ENCODE measurements at regions not wholly inside any gene's neighbourhood (a gene's known extent, or its start where the extent isn't known, plus 50 kb on each side); places are given as distances from the start of the nearest gene placed in this dataset.
A peak's percentile ranks its signal among the peaks of the same experiment; 100 is the strongest.

DNA sequence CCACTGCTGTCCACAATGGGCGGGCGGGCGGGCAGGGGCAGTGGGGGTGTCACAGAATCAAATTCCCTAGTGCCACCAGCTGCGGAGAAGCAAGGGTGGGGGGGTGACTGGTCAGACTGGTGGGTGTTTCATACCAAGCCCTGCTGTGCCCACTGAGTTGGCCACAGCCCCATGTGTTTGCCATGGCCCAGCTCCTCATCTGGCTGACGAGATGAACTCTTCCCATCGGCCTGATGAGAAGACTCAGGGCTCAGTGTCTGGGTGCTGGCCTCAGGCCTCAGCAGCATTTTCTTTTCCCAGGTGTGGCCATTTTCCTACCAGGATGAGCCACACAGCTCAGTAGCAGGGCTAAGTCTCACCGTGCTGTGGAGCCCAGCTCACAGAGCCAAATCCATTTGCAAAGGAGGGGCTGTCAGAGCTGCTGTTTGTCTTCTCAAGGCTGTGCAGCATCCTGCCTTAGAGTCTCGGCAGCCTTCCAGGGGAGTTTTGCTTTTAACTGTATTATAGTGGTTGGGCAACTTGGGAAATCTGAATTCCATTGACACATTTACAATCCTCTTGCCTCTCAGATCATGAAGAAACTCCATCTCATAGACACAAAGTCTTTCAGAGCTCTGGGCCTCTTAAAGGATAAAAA, 176.8 kb downstream of the ABHD5 start:
- no peak for DNase-seq

DNA sequence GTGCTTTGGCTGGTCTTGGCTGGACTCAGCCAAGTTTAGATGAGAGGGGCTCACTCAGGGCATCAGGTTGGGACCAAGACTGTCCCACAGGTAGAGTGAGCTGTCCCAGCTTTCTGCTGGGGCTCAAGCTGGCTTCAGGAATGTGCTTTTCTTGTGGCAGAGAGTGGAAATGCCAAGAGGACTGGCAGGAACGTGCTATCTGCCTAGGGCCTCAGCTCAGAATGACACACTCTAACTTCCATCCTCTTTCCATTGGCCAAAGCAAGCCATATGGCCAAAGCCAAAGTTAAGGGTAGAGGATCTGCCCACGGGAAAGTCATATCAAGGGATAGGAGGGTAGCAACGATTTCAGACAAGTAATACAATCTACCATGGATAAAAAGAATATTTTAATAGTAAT, 178.8 kb downstream of the ABHD5 start:
- no peak for DNase-seq

GRCh38 chr3:43870120-43870519, 179.4 kb downstream of the ABHD5 start:
- DNase-seq = no peak

DNA sequence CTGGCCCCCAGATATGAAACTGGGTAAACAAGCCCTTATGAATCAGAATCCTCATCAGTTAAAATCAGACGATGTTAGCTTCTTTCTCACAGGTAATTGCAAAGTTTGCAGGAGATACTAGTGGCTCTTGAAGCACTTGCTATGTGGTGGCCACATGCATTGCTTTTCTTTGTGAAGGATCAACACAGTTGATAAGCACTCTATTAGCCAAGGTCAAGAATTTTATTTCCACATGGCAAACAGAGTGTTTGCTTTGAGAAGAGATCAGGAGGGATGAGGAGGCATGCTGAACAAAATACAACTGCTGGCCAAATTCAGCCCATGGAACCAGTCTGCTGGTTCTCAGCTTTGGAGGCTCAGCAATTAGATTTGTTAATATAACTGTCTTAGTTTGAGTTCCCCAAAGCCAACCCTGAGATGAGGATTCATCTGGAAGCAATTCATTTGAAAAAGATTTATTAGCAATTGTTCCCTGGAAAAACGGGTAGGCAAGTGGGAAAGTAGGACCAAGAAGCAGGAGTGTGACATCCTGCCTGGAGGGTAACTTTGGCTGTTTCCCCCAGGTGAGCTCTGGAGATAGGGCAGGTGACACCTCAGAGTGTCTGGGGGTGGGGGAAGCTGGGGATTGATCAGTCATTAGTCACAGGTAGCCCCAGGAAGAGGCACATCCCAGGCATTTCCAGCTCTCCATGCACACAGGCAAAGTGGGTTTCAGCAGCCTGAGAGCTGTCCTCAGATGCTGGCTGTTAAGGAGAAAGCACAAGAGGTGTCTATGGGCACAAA, 180.3 kb downstream of the ABHD5 start:
- DNase-seq = no peak

- no peak for DNase-seq
Measured at GRCh38 chr3:43871627-43872245, 181.0 kb downstream of the ABHD5 start.

DNA sequence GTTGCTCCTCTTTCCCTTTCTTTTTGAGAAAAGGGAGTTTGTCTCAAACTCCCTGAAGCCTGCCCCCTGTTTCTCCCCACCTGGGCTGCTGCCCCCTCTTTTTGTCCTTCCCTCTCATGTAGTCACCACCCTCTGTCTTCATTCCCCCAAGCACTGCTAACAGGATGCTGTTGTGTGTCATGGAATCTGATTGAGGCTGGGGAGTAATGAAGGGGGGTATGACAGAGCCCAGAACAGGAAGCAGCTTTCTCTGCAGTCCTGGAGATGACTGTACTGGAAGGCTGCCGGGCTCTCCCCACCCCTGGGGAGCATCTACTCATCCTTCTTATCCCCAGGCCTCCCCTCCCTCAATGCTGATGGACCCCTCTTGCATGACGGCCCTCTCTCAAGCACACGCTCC, 181.6 kb downstream of the ABHD5 start:
- no peak for DNase-seq

DNA sequence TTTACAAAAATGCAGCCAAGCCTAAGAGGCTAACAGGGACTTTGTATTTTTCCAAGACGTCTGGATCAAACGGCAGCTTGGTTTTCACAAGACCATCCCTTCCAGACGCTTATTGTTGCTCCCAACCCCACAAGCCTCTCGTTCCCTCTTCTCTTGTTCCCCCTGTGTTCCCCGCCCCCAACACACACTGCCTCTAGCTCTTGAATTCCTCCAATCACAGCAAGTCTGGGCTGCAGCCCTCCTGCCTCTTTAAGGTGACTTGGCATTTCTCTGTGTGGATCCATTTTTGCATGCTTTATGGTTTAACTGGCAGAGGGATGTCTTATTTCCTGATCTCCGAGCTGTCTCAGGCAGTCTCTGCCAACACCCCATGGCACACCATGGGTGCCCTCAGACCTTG, 182.2 kb downstream of the ABHD5 start:
- no peak for DNase-seq

GRCh38 chr3:43873723-43874122, 183.0 kb downstream of the ABHD5 start:
- DNase-seq = no peak

GRCh38 chr3:43874290-43874689, 183.6 kb downstream of the ABHD5 start:
- DNase-seq = no peak

- no peak for DNase-seq
Measured at GRCh38 chr3:43874731-43875130, 184.0 kb downstream of the ABHD5 start.

DNA sequence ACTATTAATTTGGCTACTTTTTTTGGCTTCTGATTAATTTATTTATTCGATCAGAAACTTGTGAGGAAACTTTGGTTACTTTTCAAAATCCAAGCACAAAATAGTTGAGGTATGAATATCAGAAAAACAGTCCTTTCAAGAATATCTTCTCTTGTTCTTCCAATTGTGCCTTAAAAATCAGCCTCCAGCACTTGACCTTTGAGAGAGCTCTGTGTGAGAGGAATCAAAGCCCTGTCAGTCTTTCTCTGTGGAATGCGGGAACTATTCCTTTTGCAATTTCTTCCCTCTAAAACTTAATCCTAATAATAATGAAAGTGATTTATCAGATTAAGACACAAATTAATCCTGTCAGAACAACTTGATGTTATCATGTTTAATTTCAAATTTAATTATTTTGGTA, 185.9 kb downstream of the ABHD5 start:
- DNase-seq = no peak

DNA sequence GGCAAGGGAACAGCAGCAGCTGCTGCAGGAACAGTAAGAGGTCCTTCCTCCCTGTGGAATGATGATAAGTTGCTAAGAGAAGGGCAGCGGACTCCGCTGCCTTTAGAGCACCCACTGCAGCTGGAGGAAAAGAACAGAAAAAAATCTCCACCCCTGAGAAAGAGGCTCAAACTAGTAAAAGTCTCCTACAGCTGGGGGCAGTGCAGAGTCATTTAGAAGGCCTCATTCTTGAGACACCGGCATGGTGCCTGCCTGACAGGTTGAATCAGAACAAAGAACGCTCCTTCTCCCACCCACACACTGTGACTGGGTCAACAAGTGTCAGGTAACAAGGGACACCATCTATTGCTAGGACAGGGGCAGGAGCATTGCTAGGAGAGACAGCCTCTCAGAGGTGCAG, 188.4 kb downstream of the ABHD5 start:
- DNase-seq = peak; percentile 25

GRCh38 chr3:43882976-43883680, 192.4 kb downstream of the ABHD5 start:
- no peak for DNase-seq

DNA sequence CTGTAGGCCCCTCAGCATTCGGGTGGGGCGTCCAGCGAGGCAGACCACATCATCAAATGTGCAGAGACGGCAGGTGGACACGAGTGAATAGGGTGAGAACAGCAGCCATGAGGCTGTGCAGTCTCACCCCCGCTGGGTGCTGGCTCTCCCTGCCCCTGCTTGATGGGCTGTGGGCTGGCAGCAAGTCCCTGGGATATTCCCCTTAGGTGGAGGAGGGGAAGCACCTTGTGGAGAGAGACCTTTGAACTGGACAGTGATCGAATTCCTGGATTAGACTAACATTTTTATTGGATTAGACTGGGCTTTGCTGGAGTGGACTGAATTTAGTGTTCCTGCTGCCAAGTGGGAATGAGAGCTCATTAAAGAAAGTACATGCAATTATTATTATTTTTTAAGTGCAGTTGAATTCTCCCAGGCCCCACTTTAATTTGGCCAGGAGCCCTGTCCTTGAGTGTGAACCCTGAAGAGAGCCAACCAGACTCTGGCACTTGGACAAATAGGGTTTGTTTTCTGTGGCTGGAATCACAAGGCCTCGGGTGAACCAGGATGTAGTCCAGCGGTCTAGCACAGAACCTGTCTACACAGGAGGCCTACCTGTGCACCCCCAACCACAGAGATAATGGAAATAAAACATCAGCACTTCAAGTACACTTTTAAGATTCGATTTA, 193.1 kb downstream of the ABHD5 start:
- DNase-seq = no peak

- DNase-seq = no peak
Measured at GRCh38 chr3:43884581-43884980, 193.8 kb downstream of the ABHD5 start.

GRCh38 chr3:43885908-43886618, 195.3 kb downstream of the ABHD5 start:
- DNase-seq = no peak

- DNase-seq = no peak
Measured at GRCh38 chr3:43892061-43892460, 201.3 kb downstream of the ABHD5 start.

- no peak for DNase-seq
Measured at GRCh38 chr3:43892526-43892925, 201.8 kb downstream of the ABHD5 start.

DNA sequence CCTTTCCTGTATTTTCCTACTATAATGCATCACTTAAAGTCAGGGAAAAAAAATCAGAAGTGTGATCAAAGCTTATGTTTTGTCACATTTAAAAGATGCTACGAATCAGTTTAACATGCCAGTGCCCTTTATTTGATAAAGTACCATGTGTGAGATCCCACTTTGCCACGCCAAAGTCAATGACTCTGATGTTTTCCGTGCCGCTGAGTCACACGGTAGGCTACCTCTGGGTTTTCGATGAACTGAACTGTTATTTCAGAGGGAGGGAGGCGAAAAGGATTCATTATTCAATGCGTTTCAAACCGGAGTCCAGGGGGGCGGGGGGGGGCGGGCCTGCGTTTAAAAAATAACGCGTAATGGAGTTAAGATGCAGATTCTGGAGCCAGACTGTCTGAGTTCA, 203.0 kb downstream of the ABHD5 start:
- peak; percentile 26 for DNase-seq

- peak; percentile 57 for DNase-seq
Measured at GRCh38 chr3:43894176-43895049, 203.7 kb downstream of the ABHD5 start.

DNA sequence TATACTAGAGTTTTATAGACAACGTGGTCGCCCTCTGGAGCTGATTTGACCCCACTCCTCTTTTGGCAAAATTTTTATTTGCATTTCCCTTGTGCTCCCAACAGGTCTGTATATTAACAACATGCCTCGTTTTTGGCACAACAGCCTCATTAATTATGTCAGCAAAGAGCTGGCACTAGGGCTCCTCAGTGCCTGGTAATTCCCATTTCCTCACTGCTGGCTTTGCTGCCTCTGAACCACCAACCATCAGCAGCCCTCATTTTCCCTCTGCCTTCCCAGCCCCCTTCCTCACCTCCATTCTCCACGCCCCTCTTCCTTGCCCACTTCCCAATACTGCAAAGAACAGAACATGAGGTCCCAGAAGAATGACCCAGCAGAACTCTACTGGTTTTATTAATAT, 204.8 kb downstream of the ABHD5 start:
- DNase-seq = no peak
